HepG2 (cell line): ENCODE measurements at regions not wholly inside any gene's neighbourhood (a gene's known extent, or its start where the extent isn't known, plus 50 kb on each side); places are given as distances from the start of the nearest gene placed in this dataset.

Source experiments
- ARHGAP35 ChIP-seq: sonication (generic); formaldehyde crosslinking; IDR thresholded peaks from 2 replicates; pipeline ENCODE4 v1.9.0; 2022; ENCODE audit warnings: mild to moderate bottlenecking, inconsistent platforms, moderate library complexity, missing genetic modification reagents, borderline replicate concordance
- KDM5A ChIP-seq: fragments of 200-600 bp; sonication (generic); IDR thresholded peaks from 2 replicates; pipeline ENCODE4 v1.7.0; 2018; ENCODE audit warnings: antibody characterized with exemption, mild to moderate bottlenecking, low read length, borderline replicate concordance
- RAD21 ChIP-seq: fragments of 450-650 bp; formaldehyde crosslinking; IDR thresholded peaks from 2 replicates; pipeline ENCODE4 v1.5.0; 2020; ENCODE audit warnings: mild to moderate bottlenecking
- RFX5 ChIP-seq: IDR thresholded peaks from 2 replicates; pipeline ENCODE4 v1.6.1; 2011; ENCODE audit warnings: low read depth, low read length, improper control_type of control experiment
- SMC3 ChIP-seq: IDR thresholded peaks from 2 replicates; pipeline ENCODE4 v1.6.1; 2011; ENCODE audit warnings: low read length, improper control_type of control experiment
- ZNF674 ChIP-seq: sonication (generic); formaldehyde crosslinking; IDR thresholded peaks from 2 replicates; pipeline ENCODE4 v1.5.0; 2020; ENCODE audit warnings: low read depth, mild to moderate bottlenecking, missing genetic modification reagents
- ZNF792 ChIP-seq: IDR thresholded peaks from 2 replicates; pipeline ENCODE4 v1.6.1; 2016
- TF ChIP-seq, protein P1 (sequence below): sonication (generic); formaldehyde crosslinking; IDR thresholded peaks from 2 replicates; pipeline ENCODE4 v1.5.0; 2020; ENCODE audit warnings: mild to moderate bottlenecking, missing genetic modification reagents, moderate library complexity
- TF ChIP-seq, protein P2 (sequence below): sonication (generic); formaldehyde crosslinking; IDR thresholded peaks from 2 replicates; pipeline ENCODE4 v1.4.0; 2020; ENCODE audit warnings: missing genetic modification reagents
- TF ChIP-seq, protein P3 (sequence below): sonication (generic); formaldehyde crosslinking; IDR thresholded peaks from 2 replicates; pipeline ENCODE4 v1.8.0; 2022; ENCODE audit warnings: missing genetic modification reagents, mild to moderate bottlenecking, inconsistent platforms, borderline replicate concordance
- TF ChIP-seq, protein P4 (sequence below): sonication (generic); formaldehyde crosslinking; IDR thresholded peaks from 2 replicates; pipeline ENCODE4 v1.4.0; 2020; ENCODE audit warnings: missing genetic modification reagents
- TF ChIP-seq, protein P5 (sequence below): sonication (generic); formaldehyde crosslinking; IDR thresholded peaks from 2 replicates; pipeline ENCODE4 v1.8.0; 2022; ENCODE audit warnings: mild to moderate bottlenecking, missing genetic modification reagents

DNA sequence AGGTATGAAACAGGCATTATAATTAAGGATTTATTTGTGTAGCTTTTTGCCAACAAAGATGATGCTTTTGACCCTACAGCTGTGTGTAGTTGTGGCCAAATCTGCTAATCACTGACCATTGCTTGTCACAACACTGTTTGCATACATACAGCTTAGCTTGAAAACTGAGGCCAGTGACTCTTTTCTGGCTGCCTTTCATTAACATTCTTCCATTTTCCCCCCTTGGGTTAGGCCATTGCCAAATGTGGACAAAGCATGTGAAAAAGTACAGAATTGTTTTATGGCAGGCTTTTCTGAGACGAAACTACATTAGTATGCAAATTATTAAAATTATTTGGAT lies 263.3 kb downstream of the SLC16A7 start:
- TF ChIP-seq, protein P1, sequence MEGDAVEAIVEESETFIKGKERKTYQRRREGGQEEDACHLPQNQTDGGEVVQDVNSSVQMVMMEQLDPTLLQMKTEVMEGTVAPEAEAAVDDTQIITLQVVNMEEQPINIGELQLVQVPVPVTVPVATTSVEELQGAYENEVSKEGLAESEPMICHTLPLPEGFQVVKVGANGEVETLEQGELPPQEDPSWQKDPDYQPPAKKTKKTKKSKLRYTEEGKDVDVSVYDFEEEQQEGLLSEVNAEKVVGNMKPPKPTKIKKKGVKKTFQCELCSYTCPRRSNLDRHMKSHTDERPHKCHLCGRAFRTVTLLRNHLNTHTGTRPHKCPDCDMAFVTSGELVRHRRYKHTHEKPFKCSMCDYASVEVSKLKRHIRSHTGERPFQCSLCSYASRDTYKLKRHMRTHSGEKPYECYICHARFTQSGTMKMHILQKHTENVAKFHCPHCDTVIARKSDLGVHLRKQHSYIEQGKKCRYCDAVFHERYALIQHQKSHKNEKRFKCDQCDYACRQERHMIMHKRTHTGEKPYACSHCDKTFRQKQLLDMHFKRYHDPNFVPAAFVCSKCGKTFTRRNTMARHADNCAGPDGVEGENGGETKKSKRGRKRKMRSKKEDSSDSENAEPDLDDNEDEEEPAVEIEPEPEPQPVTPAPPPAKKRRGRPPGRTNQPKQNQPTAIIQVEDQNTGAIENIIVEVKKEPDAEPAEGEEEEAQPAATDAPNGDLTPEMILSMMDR (CRISPR knock-in tag) = no peak
- TF ChIP-seq, protein P2, sequence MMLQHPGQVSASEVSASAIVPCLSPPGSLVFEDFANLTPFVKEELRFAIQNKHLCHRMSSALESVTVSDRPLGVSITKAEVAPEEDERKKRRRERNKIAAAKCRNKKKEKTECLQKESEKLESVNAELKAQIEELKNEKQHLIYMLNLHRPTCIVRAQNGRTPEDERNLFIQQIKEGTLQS = no peak
- TF ChIP-seq KDM5A (no peak), ZNF792 (CRISPR knock-in tag) (no peak), RAD21 (CRISPR knock-in tag) (no peak), SMC3 (no peak), ZNF674 (CRISPR knock-in tag) (no peak), ARHGAP35 (CRISPR knock-in tag) (no peak), RFX5 (no peak)
- TF ChIP-seq, protein P3, sequence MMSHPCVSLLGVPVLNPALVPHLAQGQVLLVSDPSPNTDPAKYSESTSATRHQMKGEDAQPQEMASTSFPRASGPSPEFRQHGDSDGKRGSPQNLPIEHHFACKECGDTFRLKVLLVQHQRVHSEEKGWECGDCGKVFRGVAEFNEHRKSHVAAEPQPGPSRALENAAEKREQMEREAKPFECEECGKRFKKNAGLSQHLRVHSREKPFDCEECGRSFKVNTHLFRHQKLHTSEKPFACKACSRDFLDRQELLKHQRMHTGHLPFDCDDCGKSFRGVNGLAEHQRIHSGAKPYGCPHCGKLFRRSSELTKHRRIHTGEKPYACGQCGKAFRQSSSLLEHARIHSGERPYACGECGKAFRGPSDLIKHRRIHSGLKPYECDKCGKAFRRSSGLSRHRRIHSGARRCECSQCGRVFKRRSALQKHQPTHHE (CRISPR knock-in tag) = no peak
- TF ChIP-seq, protein P4, sequence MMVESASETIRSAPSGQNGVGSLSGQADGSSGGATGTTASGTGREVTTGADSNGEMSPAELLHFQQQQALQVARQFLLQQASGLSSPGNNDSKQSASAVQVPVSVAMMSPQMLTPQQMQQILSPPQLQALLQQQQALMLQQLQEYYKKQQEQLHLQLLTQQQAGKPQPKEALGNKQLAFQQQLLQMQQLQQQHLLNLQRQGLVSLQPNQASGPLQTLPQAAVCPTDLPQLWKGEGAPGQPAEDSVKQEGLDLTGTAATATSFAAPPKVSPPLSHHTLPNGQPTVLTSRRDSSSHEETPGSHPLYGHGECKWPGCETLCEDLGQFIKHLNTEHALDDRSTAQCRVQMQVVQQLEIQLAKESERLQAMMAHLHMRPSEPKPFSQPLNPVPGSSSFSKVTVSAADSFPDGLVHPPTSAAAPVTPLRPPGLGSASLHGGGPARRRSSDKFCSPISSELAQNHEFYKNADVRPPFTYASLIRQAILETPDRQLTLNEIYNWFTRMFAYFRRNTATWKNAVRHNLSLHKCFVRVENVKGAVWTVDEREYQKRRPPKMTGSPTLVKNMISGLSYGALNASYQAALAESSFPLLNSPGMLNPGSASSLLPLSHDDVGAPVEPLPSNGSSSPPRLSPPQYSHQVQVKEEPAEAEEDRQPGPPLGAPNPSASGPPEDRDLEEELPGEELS (CRISPR knock-in tag) = no peak
- TF ChIP-seq, protein P5, sequence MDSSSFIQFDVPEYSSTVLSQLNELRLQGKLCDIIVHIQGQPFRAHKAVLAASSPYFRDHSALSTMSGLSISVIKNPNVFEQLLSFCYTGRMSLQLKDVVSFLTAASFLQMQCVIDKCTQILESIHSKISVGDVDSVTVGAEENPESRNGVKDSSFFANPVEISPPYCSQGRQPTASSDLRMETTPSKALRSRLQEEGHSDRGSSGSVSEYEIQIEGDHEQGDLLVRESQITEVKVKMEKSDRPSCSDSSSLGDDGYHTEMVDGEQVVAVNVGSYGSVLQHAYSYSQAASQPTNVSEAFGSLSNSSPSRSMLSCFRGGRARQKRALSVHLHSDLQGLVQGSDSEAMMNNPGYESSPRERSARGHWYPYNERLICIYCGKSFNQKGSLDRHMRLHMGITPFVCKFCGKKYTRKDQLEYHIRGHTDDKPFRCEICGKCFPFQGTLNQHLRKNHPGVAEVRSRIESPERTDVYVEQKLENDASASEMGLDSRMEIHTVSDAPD (CRISPR knock-in tag) = no peak
